ENCODE measurements at regions not wholly inside any gene's neighbourhood (a gene's known extent, or its start where the extent isn't known, plus 50 kb on each side); places are given as distances from the start of the nearest gene placed in this dataset.

GRCh38 chr4:106694232-106694631 lies 325.7 kb upstream of the GIMD1 start:
- ATAC-seq (peak in 1 of 2 donors; percentile 19), DNase-seq (no peak)
- TF ChIP-seq CTCF (IDR thresholded peaks at IDR 0.05): no peak
- Histone ChIP-seq H3K27ac (no peak overlapping the region), H3K4me3 (no peak overlapping the region), H3K27me3 (ENCODE audit: low read depth) (no peaks in the 10 kb centered on the region), H3K36me3 (no peaks in the 10 kb centered on the region), H3K4me1 (no peaks in the 10 kb centered on the region), H3K9me3 (no peaks in the 10 kb centered on the region)
- intact Hi-C loops (cut with DNase I): no loop called here

GRCh38 chr4:106691749-106692148 lies 323.2 kb upstream of the GIMD1 start:
- intact Hi-C loops (cut with DNase I): no loop called here
- TF ChIP-seq CTCF (IDR thresholded peaks at IDR 0.05): no peak
- no peak overlapping the region for H3K27ac ChIP-seq
- no peak overlapping the region for H3K4me3 ChIP-seq
- ATAC-seq (no peak), DNase-seq (no peak)
- H3K4me1 ChIP-seq: no peaks in the 10 kb centered on the region
- H3K36me3 ChIP-seq: no peaks in the 10 kb centered on the region
- H3K9me3 ChIP-seq: no peaks in the 10 kb centered on the region
- no peaks in the 10 kb centered on the region for H3K27me3 ChIP-seq (ENCODE audit: low read depth)

GRCh38 chr4:106690487-106690886 lies 321.9 kb upstream of the GIMD1 start:
- intact Hi-C loops (cut with DNase I): no loop called here
- no peak for TF ChIP-seq CTCF (IDR thresholded peaks at IDR 0.05)
- H3K27ac ChIP-seq: no peak overlapping the region
- H3K9me3 ChIP-seq: no peaks in the 10 kb centered on the region
- H3K4me1 ChIP-seq: no peaks in the 10 kb centered on the region
- ATAC-seq: no peak
- no peak for DNase-seq
- no peaks in the 10 kb centered on the region for H3K36me3 ChIP-seq
- no peaks in the 10 kb centered on the region for H3K27me3 ChIP-seq (ENCODE audit: low read depth)
- H3K4me3 ChIP-seq: no peak overlapping the region

GRCh38 chr4:106687026-106687425 lies 318.4 kb upstream of the GIMD1 start:
- H3K36me3 ChIP-seq: no peaks in the 10 kb centered on the region
- DNase-seq (no peak), ATAC-seq (no peak)
- H3K4me3 ChIP-seq: no peak overlapping the region
- no peaks in the 10 kb centered on the region for H3K9me3 ChIP-seq
- intact Hi-C loops (cut with DNase I): no loop called here
- no peaks in the 10 kb centered on the region for H3K4me1 ChIP-seq
- no peak overlapping the region for H3K27ac ChIP-seq
- TF ChIP-seq CTCF (IDR thresholded peaks at IDR 0.05): no peak
- H3K27me3 ChIP-seq (ENCODE audit: low read depth): no peaks in the 10 kb centered on the region

- intact Hi-C loops (cut with DNase I): no loop called here
- H3K9me3 ChIP-seq: no peaks in the 10 kb centered on the region
- ATAC-seq (no peak), DNase-seq (peak; percentile 30)
- no peaks in the 10 kb centered on the region for H3K4me1 ChIP-seq
- H3K4me3 ChIP-seq: no peak overlapping the region
- H3K27ac ChIP-seq: no peak overlapping the region
- TF ChIP-seq CTCF (IDR thresholded peaks at IDR 0.05): no peak
- H3K27me3 ChIP-seq (ENCODE audit: low read depth): no peaks in the 10 kb centered on the region
- H3K36me3 ChIP-seq: no peaks in the 10 kb centered on the region
Observed at GRCh38 chr4:106681381-106681921, 312.9 kb upstream of the GIMD1 start.

- no peak for TF ChIP-seq CTCF (IDR thresholded peaks at IDR 0.05)
- Histone ChIP-seq H3K27me3 (ENCODE audit: low read depth) (no peaks in the 10 kb centered on the region), H3K27ac (no peak overlapping the region), H3K9me3 (no peaks in the 10 kb centered on the region), H3K4me3 (no peak overlapping the region), H3K36me3 (no peaks in the 10 kb centered on the region), H3K4me1 (no peaks in the 10 kb centered on the region)
- ATAC-seq: no peak
- no peak for DNase-seq
- intact Hi-C loops (cut with DNase I): no loop called here
Observed at GRCh38 chr4:106679063-106679462, 310.5 kb upstream of the GIMD1 start.
